ENCODE measurements at regions not wholly inside any gene's neighbourhood (a gene's known extent, or its start where the extent isn't known, plus 50 kb on each side); places are given as distances from the start of the nearest gene placed in this dataset.

GRCh38 chr13:59404331-59404730 is 759.4 kb downstream of the DIAPH3 start:
- TF ChIP-seq, protein P1, sequence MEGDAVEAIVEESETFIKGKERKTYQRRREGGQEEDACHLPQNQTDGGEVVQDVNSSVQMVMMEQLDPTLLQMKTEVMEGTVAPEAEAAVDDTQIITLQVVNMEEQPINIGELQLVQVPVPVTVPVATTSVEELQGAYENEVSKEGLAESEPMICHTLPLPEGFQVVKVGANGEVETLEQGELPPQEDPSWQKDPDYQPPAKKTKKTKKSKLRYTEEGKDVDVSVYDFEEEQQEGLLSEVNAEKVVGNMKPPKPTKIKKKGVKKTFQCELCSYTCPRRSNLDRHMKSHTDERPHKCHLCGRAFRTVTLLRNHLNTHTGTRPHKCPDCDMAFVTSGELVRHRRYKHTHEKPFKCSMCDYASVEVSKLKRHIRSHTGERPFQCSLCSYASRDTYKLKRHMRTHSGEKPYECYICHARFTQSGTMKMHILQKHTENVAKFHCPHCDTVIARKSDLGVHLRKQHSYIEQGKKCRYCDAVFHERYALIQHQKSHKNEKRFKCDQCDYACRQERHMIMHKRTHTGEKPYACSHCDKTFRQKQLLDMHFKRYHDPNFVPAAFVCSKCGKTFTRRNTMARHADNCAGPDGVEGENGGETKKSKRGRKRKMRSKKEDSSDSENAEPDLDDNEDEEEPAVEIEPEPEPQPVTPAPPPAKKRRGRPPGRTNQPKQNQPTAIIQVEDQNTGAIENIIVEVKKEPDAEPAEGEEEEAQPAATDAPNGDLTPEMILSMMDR (IDR thresholded peaks at IDR 0.05; ENCODE audit: low read depth, low read length, poor library complexity, severe bottlenecking) = no peak
- no peak for TF ChIP-seq EZH2phosphoT487 (IDR thresholded peaks at IDR 0.05; ENCODE audit: borderline replicate concordance, low read length)

All from DOHH2 (cell line).